Fibroblast of lung (primary cell): ENCODE measurements at regions not wholly inside any gene's neighbourhood (a gene's known extent, or its start where the extent isn't known, plus 50 kb on each side); places are given as distances from the start of the nearest gene placed in this dataset.

Source experiments
- CTCF ChIP-seq, 2 donors: IDR thresholded peaks in 1 of 2; conservative IDR thresholded peaks in 1 of 2; 1 replicate in 1 of 2; 2 replicates in 1 of 2; pipeline ENCODE4 v1.5.1; 2011 to 2012; ENCODE audit warnings: low read length in 2 of 2, control low read depth in 1 of 2, inconsistent platforms in 1 of 2, low read depth in 1 of 2, mild to moderate bottlenecking in 1 of 2
- EZH2 ChIP-seq: IDR thresholded peaks from 2 replicates; pipeline ENCODE4 v1.5.1; 2012; ENCODE audit warnings: low read length, control low read depth, mild to moderate bottlenecking; ENCODE audit errors: missing control alignments

GRCh38 chr10:130952086-130952485 is 359.4 kb downstream of the TCERG1L start:
- TF ChIP-seq CTCF (conservative IDR thresholded peaks at IDR 0.05 in 1 of 2, IDR thresholded peaks at IDR 0.05 in 1 of 2; ENCODE audit: low read depth in 1 of 2, low read length in 2 of 2) (no peak), EZH2 (no peak)
